ENCODE measurements at regions not wholly inside any gene's neighbourhood (a gene's known extent, or its start where the extent isn't known, plus 50 kb on each side); places are given as distances from the start of the nearest gene placed in this dataset.

DNA sequence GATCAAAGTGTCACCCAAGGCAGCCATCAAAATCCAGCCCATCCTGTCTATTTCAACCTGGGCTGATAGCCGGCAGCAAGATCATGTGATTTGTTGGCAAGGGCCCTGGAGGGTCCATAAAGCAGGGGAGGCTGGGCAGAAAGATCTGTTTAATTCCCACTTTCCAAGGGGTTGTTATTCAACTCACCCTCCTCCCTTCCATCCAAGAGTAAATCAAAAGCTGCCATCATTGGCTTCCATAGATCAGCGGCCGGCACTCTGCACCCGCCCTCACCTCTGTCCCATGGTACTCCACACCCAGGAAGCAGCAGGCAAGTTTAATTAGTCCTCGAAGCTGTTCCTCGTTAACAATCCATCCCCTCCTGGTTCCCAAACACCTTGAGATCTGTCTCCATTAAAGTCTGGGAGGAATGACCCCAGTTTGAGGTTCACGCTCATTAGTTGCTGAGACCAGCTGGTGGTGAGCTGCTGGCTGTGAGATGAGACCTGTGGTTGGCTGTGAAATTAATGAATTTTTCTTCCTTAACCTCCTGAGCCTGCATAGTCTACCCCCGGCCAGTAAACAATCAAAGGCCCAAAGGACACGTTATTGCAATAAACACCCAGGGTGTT, 120.6 kb upstream of the CHST15 start:
- DNase-seq (ENCODE audit: low read depth) = no peak
- TF ChIP-seq, protein P1, sequence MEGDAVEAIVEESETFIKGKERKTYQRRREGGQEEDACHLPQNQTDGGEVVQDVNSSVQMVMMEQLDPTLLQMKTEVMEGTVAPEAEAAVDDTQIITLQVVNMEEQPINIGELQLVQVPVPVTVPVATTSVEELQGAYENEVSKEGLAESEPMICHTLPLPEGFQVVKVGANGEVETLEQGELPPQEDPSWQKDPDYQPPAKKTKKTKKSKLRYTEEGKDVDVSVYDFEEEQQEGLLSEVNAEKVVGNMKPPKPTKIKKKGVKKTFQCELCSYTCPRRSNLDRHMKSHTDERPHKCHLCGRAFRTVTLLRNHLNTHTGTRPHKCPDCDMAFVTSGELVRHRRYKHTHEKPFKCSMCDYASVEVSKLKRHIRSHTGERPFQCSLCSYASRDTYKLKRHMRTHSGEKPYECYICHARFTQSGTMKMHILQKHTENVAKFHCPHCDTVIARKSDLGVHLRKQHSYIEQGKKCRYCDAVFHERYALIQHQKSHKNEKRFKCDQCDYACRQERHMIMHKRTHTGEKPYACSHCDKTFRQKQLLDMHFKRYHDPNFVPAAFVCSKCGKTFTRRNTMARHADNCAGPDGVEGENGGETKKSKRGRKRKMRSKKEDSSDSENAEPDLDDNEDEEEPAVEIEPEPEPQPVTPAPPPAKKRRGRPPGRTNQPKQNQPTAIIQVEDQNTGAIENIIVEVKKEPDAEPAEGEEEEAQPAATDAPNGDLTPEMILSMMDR (conservative IDR thresholded peaks at IDR 0.05; ENCODE audit: low read depth, low read length) = no peak
- H3K4me3 ChIP-seq (ENCODE audit: low read length) = no peak overlapping the region

DNA sequence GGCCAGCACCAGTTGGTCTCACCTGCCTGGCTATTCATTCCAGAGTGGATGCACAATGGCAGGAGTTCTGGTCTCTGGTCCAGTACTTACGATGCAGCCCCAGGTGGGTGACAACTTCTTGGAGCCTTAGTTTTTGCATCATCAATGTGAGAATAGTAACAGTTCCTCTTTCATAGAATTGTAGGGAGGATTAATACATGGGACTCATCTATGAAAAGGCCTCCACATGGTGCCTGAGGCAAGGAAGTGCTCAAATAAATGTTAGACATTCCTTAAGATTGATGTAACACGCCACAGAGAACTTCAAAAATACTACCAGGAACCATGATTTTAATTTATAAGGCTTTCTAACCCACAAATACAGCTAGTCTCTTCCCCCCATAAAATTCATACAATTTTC, 120.1 kb upstream of the CHST15 start:
- H3K4me3 ChIP-seq (ENCODE audit: low read length) = no peak overlapping the region
- DNase-seq (ENCODE audit: low read depth) = no peak
- TF ChIP-seq, protein P1 (conservative IDR thresholded peaks at IDR 0.05; ENCODE audit: low read depth, low read length) = no peak

DNA sequence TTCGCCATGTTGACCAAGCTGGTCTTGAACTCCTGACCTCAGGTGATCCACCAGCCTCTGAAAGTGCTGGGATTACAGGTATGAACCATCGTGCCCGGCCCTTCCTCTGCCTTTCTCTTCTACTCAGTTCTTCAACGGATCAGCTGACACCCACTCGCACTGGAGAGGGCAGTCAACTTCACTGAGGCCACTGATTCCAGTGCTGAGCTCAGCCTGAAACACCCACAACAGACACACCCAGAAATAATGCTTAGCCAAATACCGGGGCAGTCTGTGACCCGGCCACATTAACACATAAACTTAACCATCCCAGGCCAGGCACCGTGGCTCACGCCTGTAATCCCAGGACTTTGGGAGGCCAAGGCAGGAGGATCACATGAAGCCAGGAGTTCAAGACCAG, 119.3 kb upstream of the CHST15 start:
- TF ChIP-seq, protein P1 (conservative IDR thresholded peaks at IDR 0.05; ENCODE audit: low read depth, low read length) = no peak
- no peak for DNase-seq (ENCODE audit: low read depth)
- no peak overlapping the region for H3K4me3 ChIP-seq (ENCODE audit: low read length)

DNA sequence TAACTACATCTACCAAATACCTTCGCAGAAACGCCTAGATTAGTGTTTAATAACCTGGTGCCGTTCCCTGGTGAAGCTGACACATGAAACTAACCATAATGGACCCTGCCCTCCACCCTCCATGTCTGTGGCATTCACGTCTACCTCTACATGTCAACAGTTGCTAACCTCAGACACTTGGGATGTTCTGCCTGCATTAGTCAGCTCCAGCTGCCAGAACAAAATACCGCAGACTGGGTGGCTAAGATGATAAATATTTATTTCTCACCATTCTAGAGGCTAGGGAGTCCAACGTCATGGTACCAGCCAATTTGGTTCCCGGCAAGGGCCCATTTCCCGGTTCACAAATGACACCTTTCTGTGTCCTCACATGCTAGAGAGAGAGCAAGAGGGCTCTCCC, 118.5 kb upstream of the CHST15 start:
- H3K4me3 ChIP-seq (ENCODE audit: low read length) = no peak overlapping the region
- TF ChIP-seq, protein P1 (conservative IDR thresholded peaks at IDR 0.05; ENCODE audit: low read depth, low read length) = no peak

DNA sequence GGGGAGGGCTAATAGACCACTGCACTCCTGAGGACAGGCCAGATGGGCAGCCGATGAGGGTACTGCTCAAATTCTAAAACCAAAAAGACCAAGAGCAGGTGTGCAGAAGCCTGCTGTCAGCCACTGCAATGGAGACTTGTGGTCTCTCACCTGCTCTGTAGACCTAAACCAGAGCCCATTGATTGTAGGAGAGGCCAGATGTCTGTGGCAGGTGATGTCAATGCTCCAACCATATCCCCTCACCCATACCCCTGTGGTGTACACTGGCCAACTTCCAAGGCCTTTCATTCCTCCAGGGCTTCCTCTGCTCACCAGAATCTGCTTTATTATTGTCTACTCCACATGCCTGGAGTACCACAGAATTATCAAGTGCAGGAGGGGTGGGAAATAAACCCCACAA, 116.9 kb upstream of the CHST15 start:
- H3K4me3 ChIP-seq (ENCODE audit: low read length) = no peak overlapping the region
- DNase-seq (ENCODE audit: low read depth) = no peak
- TF ChIP-seq, protein P1 (conservative IDR thresholded peaks at IDR 0.05; ENCODE audit: low read depth, low read length) = no peak

More for the DNA sequence above, 118.5 kb upstream of the CHST15 start:
- no peak for DNase-seq (ENCODE audit: low read depth)

DNA sequence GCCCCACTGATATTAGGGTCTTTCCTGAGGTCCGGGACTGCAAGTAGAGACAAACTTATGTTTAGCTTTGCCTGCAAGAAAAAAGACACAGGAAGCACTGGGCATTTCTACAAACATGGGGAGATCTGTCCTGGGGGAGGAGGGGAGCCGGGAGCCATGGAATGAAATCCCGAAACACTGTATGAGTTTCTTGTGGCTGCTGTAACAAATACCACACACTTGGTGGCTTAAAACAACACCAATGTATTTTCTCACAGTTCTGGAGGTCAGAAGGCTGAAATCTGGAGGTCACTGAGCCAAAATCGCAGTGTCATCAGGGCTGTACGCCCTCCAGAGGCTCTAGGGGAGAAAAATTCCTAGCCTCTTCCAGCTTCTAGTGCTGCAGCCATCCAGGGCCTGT, 114.0 kb upstream of the CHST15 start:
- no peak overlapping the region for H3K4me3 ChIP-seq (ENCODE audit: low read length)
- TF ChIP-seq, protein P1 (conservative IDR thresholded peaks at IDR 0.05; ENCODE audit: low read depth, low read length) = no peak
- no peak for DNase-seq (ENCODE audit: low read depth)

DNA sequence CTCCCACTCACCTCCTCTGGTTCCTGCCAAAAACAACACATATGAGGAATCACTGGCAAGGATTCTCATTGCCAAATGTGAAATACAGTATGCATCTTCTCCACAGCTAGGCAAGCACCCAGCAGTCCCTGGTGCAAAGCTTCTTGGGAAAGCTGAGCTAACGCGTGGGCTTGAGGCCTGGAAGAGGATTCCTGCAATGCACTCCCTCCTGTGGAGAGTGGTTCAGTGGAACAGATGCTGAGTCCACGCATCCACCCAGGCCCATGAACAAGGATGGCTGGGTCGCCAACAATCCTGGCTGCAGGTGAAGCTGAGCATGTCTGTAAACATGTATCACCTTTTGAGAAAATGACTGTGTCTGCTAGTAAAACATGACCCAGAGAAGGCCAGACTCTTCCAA, 113.2 kb upstream of the CHST15 start:
- DNase-seq (ENCODE audit: low read depth) = no peak
- H3K4me3 ChIP-seq (ENCODE audit: low read length) = no peak overlapping the region
- TF ChIP-seq, protein P1 (conservative IDR thresholded peaks at IDR 0.05; ENCODE audit: low read depth, low read length) = no peak

All from retinal pigment epithelial cell (primary cell).